GM19025 (cell line): ENCODE measurements at regions not wholly inside any gene's neighbourhood (a gene's known extent, or its start where the extent isn't known, plus 50 kb on each side); places are given as distances from the start of the nearest gene placed in this dataset.

ENCODE experiments used
- ATAC-seq: cut with Tn5 transposase; IDR thresholded peaks from one replicate; pipeline ENCODE4 v1.9.1; 2021; ENCODE audit warnings: mild to moderate bottlenecking, low read depth, moderate library complexity; ENCODE audit not compliant: unreplicated experiment

DNA sequence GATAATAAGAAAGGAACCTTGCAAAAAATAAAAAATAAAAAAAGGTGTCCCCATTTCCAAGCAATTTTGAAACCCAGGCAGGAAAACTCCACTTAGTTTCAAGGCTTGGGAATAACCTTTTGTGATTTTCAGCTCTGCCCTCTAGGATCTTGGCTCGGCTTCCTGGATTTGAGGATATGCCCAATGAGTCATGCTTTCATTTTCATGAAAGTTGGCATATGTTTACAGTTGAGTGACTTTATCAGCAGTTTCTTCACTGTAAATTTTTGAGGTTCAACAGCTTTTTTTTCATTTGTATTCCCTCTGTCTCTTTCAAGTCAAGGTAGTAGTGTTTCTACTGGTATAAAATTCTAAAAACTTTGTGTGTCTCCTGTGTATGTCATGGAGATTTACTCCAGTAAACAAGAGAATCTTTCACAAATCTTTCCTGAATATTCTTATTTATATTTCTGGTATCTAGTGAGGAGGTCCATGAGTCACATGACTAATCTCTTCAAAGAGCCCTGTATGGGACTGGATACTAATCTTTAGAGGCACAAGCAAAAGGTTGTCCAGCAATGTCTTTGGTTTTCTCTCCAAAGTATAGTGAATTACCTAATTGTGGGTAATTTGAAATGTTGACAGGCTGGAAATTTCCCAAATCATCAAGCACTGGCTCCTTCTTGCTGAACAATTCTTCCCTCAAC is 335.3 kb downstream of the BRINP2 start:
- no peak for ATAC-seq

DNA sequence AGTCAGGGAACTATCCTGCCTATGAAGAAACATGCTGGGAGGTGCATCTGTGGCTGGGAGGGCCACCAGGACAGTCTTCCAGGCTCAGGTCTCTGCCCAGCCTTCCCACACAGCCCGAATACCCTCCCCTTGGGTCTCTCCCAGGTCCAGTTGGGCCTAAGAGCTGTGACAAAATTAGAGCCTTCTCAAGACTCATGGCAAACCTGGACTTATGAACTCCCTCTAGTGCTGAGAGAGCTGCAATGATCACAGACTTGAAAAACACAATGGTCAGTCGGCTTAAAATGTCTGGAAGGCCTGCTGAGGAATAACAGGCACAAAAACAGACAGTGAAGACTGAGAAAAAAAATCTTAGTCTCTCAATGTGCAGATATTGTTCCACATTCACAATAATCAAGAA is 325.1 kb downstream of the BRINP2 start:
- no peak for ATAC-seq

DNA sequence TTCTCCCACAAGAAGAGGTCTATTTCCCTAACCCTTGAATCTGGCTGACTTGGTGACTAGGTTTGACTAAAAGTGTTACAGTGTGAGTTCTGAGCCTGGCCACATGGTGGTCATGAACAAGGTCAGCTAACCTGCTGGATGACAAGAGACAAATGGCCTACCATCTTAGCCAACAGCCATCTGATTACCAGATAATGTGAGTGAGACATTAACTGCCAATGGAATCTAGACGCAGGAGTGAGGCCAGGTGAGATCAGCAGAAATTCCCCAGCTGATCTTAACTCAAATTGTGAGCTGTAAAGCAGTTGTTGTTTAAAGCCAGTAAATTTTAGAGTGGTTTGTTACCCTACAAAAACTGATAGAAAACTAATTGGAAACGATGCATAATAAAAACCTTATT is 320.0 kb downstream of the BRINP2 start:
- no peak for ATAC-seq

DNA sequence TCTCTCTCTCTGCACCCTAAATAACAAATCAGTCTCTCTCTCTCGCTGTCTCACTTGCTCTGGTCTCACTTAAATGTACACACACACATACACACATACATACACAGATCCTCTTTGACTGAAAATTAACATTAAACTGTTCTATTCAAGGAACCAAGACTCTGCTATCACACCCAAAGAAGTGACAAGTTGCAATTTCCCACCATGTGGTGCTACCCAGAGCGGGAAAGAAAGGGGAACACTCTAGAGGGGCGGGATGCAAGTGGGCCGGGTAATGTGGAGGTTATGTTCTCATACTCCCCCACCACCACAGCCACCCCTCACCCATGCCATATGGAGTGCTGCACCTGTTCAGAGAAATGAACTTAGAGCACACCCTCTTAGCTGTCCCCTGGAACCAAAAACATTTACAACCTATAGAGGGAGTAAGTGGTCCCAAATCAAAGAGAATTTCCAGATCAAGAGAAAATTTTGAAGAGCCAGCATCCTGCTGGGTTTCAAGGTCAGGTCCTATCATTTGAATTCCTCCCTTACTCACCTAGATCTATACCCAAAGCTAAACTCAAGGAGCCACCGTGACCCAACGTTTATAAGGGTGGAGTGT is 319.4 kb downstream of the BRINP2 start:
- ATAC-seq: no peak

DNA sequence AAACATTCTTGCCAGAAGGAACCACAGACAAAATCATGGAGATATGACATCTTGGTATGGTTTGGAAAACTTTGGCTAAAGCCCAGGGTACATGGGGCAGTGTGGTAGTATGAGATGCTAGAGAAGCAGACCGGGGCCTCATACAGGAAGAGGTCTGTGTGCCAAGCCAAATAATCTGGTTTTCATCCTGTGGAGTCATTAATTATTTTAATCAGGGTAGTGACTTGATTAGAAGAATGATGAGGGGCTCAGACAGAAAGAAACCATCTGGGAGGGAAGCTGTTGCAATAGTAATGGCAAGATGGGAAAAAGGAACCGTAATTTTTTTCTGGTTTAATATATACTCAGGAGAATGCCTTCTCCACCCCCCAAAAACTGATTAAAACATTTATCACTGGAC is 318.0 kb downstream of the BRINP2 start:
- no peak for ATAC-seq

DNA sequence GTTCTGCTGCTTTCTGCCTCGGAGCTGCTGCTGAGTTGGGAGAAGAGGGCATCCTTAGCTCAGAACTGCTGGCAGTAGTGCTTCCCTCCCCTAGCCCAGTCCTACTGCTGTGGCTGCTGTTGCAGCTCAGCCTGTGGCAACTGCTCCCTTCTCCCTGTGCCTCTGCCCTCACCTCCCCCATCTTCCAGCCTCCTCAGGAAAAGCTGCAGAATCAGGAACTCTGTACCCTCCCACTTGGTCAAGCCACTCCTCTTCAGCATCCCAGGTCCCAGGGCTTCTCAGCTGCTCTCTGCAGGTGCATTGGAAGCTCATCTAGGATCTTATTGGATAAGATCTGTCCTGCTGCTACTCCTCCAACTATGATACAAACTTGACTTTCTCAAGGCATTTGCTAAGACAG is 316.7 kb downstream of the BRINP2 start:
- ATAC-seq: no peak

DNA sequence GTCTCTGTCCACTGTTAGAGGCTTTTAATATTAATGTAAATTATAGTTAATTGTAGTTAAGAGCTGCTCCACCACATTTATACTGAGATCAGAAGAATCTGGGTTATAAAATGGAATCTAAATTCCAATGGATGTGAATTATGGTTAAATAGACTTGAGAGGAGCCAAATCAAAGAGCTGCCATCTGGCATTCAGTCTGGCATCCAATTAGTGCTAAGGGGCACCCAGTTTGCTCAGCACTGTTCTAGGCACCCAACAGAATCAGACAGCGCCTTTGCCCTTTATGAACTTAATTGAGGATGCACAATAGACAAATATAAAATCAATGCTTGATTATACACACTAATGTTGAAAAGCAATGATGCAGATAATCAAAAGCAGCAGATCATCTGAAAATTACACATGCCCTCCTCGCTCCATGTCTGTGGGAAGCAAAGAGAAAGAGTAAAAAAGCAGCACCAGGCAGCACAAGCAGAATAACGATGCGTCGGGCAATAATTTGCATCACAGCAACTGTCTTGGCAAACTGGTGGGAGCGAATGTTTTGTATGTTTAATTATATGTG is 310.1 kb downstream of the BRINP2 start:
- ATAC-seq: no peak

DNA sequence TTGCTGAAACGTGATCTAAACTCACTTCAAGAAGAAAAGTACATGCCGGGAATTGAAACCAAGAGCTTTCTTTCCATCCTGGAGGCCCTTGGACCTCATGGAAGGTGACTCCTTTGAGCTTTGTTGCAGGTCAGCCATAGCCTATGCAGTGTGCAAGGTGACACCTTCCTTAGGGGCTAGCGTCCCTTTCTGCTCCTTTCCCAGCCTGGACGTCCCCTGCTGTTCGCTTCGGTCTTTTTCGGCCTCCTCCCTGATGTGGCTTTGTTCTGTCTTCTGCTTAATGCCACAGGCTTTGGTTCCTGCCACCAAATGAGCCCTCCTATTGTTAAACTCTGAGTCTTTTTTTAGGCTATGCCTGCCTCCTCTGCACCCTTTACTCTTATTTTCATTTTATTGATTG is 308.8 kb downstream of the BRINP2 start:
- no peak for ATAC-seq

DNA sequence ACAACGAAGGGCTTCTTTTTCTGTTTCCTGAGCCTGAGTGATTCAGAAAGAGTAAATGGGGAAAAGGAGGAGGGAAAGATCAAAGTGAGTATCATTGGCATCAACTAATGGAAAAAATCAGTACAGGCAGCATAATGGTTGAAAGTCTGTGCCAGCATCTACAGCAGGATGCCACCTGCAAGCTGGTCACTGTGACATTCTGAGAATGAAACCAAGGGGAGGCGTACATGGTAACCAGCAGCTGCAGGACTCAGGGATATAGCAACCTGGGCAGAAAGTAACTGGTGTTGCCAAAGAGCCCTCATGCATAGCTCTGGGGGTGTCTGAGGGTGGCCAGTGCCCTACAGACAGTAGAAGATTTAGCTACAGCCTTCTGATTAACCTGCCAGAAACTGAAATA is 305.9 kb downstream of the BRINP2 start:
- no peak for ATAC-seq

DNA sequence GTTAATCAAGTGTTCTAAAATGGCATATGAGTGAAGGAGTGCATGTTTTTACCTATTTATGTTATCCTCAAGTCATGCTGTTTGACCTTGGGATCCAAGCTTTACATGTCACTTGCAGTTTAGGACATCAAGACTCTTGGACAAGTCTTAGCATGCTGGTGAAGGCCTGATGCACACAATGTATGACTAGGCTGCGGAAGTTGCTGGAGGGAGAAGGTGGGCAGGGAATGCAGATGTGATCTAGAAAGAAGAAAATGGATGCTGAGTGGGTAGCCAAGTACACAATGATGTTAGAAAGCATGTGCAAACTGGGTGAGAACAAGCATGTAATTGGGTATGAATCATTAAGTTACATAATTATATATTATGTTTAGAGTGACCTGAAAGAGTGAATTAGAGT is 301.8 kb downstream of the BRINP2 start:
- no peak for ATAC-seq

DNA sequence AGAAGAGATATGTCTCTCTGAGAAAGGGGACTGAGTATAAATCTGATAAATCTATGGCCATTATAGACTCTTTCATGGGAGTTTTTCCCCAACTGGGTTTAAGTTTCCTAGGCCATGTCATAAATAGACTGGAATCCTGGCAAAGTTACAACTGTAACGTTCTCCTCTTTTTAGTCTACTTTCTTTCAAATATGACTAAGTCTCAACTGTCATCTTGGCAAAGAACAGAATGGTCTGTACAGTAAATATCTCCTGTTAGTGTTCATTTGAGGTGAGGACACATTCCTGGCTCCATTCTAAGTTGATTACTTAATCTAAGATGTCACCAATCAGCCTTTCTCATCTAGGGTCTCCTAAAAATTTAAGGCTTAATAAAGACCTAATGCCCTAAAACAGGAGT is 300.5 kb downstream of the BRINP2 start:
- ATAC-seq: no peak

DNA sequence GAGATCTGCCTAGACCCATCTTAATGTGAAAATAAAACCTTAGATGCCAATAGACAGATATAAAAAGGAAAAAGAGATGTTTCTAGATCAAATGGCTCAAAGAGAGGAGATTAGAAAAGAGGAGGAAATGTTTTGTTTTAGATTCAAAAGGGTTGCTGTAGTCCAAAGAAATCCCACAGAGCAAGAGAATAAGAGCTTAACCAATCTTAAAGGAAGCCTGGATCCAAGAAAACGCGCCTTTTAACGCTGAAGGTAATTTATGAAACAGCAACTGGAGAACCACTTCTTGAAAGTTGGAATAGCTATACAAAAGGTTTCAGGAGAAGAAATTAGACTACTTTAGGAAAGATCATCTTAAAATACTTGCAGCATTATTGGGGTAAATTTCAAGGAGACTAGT is 298.8 kb downstream of the BRINP2 start:
- no peak for ATAC-seq

DNA sequence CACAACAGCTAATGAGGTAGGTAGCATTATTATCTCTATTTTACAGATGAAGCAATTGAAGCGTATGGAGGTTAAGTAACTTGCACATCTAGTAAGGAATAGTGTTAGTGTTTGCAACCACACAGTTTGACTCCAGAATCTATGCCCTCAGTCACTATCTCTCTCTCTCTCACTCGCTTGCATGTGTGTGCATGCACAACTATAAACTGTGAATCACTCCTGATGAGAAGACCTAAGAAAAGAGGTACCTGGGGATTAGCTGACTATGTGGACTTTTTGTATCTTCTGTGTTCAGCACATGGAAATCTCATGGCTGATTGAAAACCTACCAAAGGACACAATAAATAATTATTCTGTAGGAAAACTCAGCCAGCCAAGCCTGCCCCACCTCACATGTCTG is 295.5 kb downstream of the BRINP2 start:
- no peak for ATAC-seq

DNA sequence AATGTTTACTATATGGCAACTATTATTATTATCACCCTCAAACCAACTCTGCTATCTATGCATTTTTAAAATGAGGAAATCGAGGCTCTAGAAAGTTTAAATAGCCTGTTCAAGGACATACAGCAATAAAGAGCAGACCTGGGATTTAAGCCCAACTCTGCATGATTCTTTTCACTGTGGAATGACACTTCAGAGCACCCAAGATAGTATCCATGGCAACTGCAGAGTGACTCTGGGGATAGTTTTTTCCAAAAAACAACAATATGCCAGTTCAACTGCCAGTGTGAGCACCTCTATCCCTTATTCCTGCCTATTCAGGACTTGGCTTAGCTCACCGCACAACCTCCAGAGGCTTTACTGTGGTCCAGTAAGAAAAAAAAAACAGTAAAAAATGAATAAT is 293.9 kb downstream of the BRINP2 start:
- ATAC-seq: no peak

DNA sequence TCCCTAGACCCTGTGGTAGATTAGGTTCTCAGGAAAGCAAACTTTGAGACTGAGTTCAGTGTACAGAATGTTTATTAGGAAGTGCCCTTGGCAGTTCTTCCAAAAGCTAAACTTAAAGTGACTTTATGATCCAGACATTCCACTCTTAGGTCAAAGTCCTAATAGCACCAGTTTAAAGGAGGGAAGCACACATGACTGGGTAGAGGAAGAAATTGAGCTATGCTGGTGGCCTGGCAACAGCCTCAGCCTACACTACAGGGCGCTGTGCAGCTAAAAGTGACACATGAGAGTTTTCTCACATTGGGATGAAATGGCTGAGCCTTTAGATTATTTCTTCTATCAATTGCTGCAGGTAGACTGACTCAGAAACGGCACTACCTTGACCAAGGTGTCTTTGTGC is 280.4 kb downstream of the BRINP2 start:
- ATAC-seq: no peak

DNA sequence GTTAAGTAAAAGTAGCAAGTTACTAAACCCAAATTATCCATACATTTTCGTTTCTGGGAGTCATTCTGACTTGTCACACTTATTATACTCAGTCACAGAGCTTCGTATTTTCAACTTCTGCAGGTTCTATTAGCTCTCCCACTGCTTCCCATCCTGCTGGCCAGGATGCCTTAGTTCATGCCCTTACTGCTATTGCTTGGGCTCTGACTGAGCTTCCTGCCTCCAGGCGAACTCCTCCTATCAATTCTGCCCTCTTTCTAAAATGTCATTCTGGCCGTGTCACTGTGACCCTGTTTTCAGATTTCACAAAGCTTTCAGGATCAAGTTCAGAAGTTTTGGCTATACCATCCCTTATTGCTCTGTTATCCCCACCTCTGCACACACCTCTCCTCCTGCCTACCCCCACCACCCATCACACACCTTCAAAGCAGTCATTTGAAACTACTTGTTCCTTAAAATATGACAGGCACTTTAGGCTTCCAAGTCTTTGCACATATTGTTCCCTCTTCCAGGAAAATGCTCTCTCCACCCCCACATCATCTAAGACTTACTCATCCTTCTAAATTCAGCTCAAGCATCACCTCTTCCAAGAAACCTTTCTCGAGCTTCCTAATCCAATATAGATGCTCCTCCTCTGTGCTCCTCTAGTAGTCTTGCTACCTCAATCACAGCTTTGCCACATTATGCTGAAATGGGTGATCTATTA is 278.0 kb downstream of the BRINP2 start:
- no peak for ATAC-seq

DNA sequence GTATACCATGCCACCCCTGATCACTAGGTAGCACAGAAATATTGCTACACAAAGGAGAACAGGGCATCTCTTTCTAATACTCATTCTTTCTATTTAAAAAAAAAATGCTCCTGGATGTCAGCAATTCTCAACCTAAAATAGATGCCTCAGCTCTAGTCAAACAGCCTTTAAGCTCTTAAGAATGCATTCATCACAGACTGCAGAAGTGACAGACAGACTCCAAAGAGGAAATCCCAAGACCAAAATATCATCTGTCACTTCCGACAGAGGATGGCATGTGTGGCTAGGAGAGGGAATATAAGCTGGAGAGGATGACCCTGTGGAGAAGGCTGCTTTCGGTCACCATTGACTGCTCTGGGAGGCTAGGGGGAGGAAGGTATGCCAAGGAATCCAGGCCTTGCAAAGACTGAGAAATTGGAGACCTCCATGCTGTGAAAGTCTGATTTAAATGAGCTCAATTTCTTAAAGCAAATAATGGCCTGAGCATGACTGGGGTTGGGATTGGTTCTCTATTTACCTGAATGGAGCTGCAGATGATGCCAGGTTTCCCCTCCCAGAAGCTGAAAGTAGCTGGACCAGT is 277.4 kb downstream of the BRINP2 start:
- ATAC-seq: no peak

DNA sequence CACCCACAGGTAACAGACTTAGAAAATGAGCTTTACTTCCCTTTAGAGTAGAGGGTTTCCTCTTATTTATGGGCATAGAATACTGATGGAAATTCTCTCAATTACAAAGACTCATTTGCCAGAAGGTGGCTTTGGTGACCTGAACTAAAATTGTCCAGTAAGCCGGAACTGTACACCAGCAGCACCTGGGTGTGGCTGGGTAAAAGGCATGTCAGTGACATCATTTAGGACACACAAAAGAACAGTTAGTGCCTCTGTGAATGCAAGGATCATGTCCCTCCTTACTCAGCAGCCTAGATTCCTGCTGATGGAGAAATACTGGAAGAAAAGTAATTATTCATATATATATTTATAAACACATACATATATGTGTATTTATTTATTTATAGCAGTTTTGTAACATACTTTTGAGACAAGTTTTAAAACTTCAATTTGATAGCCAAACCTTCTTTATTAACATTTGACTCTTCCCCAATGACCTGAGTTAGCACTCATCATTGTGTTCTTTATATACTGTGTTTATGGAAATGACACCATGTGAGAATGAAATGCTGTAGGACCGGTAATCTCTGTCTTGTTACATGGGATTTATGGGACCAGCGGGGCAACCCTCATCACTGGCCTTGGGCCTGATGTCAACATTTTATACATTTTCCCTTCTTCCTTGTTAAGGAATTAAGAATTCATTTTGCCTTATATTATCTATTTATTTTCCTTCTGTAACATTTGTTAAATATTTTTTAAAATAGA is 274.4 kb downstream of the BRINP2 start:
- ATAC-seq: no peak

DNA sequence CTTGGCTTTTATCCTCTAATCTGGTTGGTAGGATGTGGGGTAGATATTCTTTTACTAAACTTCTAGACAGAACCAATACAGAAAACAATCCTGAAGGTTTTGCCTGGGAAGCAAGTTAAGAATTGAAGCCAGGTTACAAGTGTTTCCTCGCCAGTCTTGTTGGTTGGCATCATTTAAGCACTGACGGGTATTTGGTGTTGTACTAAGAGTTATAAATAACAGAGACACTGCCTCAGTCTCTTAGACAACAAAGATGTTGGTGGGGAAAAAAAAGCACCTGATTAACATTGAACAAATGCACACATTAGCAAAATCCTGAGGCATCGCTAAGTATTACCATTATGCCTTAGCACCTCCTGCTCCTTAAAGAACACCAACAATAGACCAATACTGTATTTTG is 272.2 kb downstream of the BRINP2 start:
- no peak for ATAC-seq

DNA sequence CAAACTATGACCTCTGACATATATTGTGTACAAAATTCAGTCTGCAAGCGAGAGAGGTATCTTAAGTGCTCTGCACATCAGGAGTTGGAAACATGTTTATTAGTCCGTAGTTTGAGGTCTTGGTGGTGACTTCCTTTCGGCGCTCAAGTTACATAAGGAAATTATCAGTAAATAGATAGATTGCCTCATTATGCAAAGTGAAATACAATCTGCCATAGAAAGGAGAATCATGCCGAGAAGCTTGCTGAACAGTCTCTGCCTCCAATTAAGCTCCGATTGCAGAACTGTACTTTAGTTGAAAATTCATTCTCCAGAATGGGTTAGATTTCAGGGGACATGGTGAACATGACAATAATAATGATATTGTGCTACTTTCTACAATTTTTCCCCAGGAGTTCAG is 271.8 kb downstream of the BRINP2 start:
- ATAC-seq: no peak

DNA sequence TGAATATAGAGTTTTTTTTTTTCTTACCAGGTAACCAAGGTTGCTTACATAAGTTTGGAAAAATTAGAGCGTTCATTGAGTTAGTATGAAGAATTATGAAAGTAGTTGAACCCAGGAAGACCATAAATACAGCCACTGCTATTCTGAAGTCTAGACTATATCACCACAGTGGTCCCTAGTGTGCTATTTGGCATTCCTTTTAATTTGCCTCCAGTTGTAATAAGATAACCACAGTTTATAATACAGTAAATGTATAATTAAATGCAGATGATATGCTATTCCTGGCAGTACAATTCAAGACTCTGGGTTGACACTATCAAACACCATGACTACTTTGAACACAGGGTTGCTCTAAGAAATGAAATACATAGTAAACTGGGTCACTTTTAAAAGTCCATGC is 270.5 kb downstream of the BRINP2 start:
- no peak for ATAC-seq
